MM.1S (cell line): ENCODE measurements at regions not wholly inside any gene's neighbourhood (a gene's known extent, or its start where the extent isn't known, plus 50 kb on each side); places are given as distances from the start of the nearest gene placed in this dataset.

Experiments
- CTCF ChIP-seq: fragments of 300-600 bp; sonication (generic); IDR thresholded peaks from 2 replicates; pipeline ENCODE4 v1.5.1; 2016; ENCODE audit warnings: antibody characterized with exemption, low read length, mixed read lengths
- EZH2 ChIP-seq: fragments of 300-600 bp; sonication (generic); optimal IDR thresholded peaks from 2 replicates; pipeline ENCODE3; 2017; ENCODE audit warnings: low read depth, mild to moderate bottlenecking, antibody characterized with exemption, low read length, mixed read lengths

GRCh38 chr12:84779169-84779568 lies 133.4 kb downstream of the SLC6A15 start:
- TF ChIP-seq CTCF, result no peak
- TF ChIP-seq EZH2, result no peak
